Immature natural killer cell (primary cell): ENCODE measurements at regions not wholly inside any gene's neighbourhood (a gene's known extent, or its start where the extent isn't known, plus 50 kb on each side); places are given as distances from the start of the nearest gene placed in this dataset.
"Not testable (repeated sequence)": the region's sequence is repeated elsewhere in the genome, so short reads cannot be mapped to it uniquely, and the experiment has no call there.

Source experiments
- DNase-seq, 3 donors: peaks; one replicate each; pipeline ENCODE4 v3.0.0; 2022; ENCODE audit warnings: mixed read lengths in 1 of 3
- H3K27ac Mint-ChIP-seq, 6 donors: one replicate each; pipeline ENCODE4 v1.8.0; 2020; ENCODE audit warnings: mixed read lengths in 6 of 6, mild to moderate bottlenecking in 5 of 6, inconsistent platforms in 4 of 6, moderate library complexity in 3 of 6
- H3K27me3 Mint-ChIP-seq, 3 donors: one replicate each; pipeline ENCODE4 v1.8.0; 2020 to 2021; ENCODE audit warnings: low read depth in 3 of 3, mild to moderate bottlenecking in 3 of 3, mixed read lengths in 3 of 3, moderate library complexity in 3 of 3, inconsistent platforms in 1 of 3
- H3K36me3 Mint-ChIP-seq, 3 donors: one replicate each; pipeline ENCODE4 v1.8.0; 2020; ENCODE audit warnings: mixed read lengths in 3 of 3, inconsistent platforms in 2 of 3, mild to moderate bottlenecking in 2 of 3
- H3K4me1 Mint-ChIP-seq, 2 donors: one replicate each; pipeline ENCODE4 v1.8.0; 2020; ENCODE audit warnings: inconsistent platforms in 2 of 2, mild to moderate bottlenecking in 2 of 2, mixed read lengths in 2 of 2, moderate library complexity in 1 of 2
- H3K4me3 Mint-ChIP-seq, 5 donors: one replicate each; pipeline ENCODE4 v1.8.0; 2020; ENCODE audit warnings: mild to moderate bottlenecking in 5 of 5, mixed read lengths in 5 of 5, inconsistent platforms in 3 of 5, moderate library complexity in 3 of 5
- H3K9me3 Mint-ChIP-seq, 6 donors: one replicate each; pipeline ENCODE4 v1.8.0; 2020; ENCODE audit warnings: mild to moderate bottlenecking in 6 of 6, mixed read lengths in 6 of 6, inconsistent platforms in 4 of 6, moderate library complexity in 3 of 6

GRCh38 chrY:20998483-20998882, 242.6 kb downstream of the RPS4Y2 start:
- Mint-ChIP-seq H3K27me3 (peaks cover 0 to 4% (median 0%) of the 10 kb centered on the region in 3 donors), H3K4me1 (no peaks in the 10 kb centered on the region), H3K9me3 (no peaks in the 10 kb centered on the region), H3K36me3 (no peaks in the 10 kb centered on the region), H3K27ac (no peak overlapping the region), H3K4me3 (no peak overlapping the region)
- no peak for DNase-seq

DNA sequence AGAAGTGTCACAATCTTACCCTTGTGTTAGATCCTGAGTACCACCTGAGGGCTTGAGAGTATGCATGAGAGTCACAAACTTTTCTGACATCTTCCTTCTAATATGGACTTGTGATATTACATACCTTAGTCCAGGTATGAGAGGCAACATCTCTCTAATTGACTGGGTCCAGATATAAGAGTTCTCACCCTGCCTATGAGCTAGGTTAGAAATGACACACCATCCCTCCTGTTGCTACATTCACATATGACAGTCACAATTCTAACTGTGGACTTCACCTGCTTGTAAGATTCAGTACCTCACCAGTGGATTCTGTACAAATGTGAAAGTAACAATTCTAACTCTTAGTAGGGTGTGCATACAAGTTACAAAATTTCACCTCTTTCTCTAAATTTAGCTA, 245.2 kb downstream of the RPS4Y2 start:
- Mint-ChIP-seq H3K27ac (no peak overlapping the region), H3K9me3 (no peaks in the 10 kb centered on the region), H3K36me3 (no peaks in the 10 kb centered on the region), H3K4me1 (no peaks in the 10 kb centered on the region), H3K4me3 (no peak overlapping the region), H3K27me3 (peaks cover 0 to 4% (median 0%) of the 10 kb centered on the region in 3 donors)
- DNase-seq: no peak

GRCh38 chrY:21003059-21003458, 247.2 kb downstream of the RPS4Y2 start:
- Mint-ChIP-seq H3K27ac (no peak overlapping the region), H3K4me3 (no peak overlapping the region), H3K9me3 (no peaks in the 10 kb centered on the region), H3K4me1 (no peaks in the 10 kb centered on the region), H3K27me3 (peaks cover 0 to 2% (median 0%) of the 10 kb centered on the region in 3 donors), H3K36me3 (no peaks in the 10 kb centered on the region)
- no peak for DNase-seq

- DNase-seq: no peak
- Mint-ChIP-seq H3K36me3 (no peaks in the 10 kb centered on the region), H3K27me3 (peaks cover 0 to 2% (median 0%) of the 10 kb centered on the region in 3 donors), H3K9me3 (no peaks in the 10 kb centered on the region), H3K4me1 (no peaks in the 10 kb centered on the region), H3K4me3 (no peak overlapping the region), H3K27ac (no peak overlapping the region)
Measured at GRCh38 chrY:21005531-21005930, 249.6 kb downstream of the RPS4Y2 start.

- DNase-seq: no peak
- H3K27me3 Mint-ChIP-seq: no peaks in the 10 kb centered on the region
- no peaks in the 10 kb centered on the region for H3K9me3 Mint-ChIP-seq
- no peaks in the 10 kb centered on the region for H3K4me1 Mint-ChIP-seq
- no peaks in the 10 kb centered on the region for H3K36me3 Mint-ChIP-seq
- no peak overlapping the region for H3K4me3 Mint-ChIP-seq
- no peak overlapping the region for H3K27ac Mint-ChIP-seq
Measured at GRCh38 chrY:21021811-21022210, 265.9 kb downstream of the RPS4Y2 start.

DNA sequence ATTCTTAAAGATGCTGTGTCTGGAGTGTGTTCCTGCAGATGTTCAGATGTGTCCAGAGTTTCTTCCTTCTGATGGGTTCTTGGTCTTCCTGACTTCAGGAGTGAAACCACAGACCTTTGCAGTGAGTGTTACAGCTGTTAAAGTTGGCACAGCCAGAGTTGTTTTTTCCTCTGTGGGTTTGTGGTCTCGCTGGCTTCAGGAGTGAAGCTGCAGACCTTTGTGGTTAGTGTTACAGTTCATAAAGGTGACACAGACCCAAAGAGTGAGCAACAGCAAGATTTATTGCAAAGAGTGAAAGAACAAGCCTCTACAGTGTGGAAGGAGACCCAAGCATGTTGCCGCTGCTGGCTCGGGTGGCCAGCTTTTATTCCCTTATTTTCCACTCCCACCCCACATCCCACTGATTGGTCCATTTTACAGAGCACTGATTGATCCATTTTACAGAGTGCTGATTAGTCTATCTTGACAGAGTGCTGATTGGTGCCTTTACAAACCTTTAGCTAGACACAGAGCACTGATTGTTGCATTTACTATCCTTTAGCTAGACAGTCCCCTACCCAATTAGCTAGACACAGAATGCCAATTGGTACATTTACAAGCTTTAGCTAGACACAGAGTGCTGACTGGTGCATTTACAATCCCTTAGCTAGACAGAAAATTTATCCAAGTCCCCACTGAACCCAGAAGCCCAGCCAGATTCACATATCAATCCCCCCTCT, 266.6 kb downstream of the RPS4Y2 start:
- Mint-ChIP-seq H3K9me3 (no peaks in the 10 kb centered on the region), H3K27me3 (no peaks in the 10 kb centered on the region), H3K4me3 (peak overlapping the region in 1 of 5 donors; percentile 42), H3K36me3 (no peaks in the 10 kb centered on the region), H3K4me1 (no peaks in the 10 kb centered on the region), H3K27ac (no peak overlapping the region)
- DNase-seq: no peak

DNA sequence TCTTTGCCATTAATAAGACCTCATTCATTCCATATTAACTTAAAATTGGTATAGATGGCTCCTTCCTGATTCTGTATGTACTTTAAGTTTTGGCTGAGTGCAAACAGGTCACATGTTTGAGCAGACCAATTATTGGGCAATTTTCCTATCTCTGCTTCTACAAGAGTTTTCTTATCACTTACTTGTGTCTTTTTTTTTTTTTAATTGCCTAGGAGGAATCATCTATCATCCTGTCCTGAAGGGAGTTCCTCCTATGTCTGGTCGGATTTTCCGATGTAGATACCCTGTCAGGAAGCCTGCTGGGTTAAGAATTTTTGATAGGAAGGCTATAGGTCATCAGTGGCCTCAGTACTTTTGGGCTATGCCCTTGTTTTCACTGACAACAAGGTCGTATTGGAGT, 268.0 kb downstream of the RPS4Y2 start:
- Mint-ChIP-seq H3K27me3 (no peaks in the 10 kb centered on the region), H3K27ac (no peak overlapping the region), H3K36me3 (no peaks in the 10 kb centered on the region), H3K4me3 (no peak overlapping the region), H3K9me3 (no peaks in the 10 kb centered on the region), H3K4me1 (no peaks in the 10 kb centered on the region)
- no peak for DNase-seq

- no peaks in the 10 kb centered on the region for H3K36me3 Mint-ChIP-seq
- H3K27ac Mint-ChIP-seq: no peak overlapping the region
- H3K4me3 Mint-ChIP-seq: no peak overlapping the region
- H3K27me3 Mint-ChIP-seq: no peaks in the 10 kb centered on the region
- H3K9me3 Mint-ChIP-seq: peaks cover 0 to 2% (median 0%) of the 10 kb centered on the region in 6 donors
- no peak for DNase-seq
- H3K4me1 Mint-ChIP-seq: no peaks in the 10 kb centered on the region
Measured at GRCh38 chrY:21028506-21028905, 272.6 kb downstream of the RPS4Y2 start.

- H3K9me3 Mint-ChIP-seq: peaks cover 0 to 2% (median 0%) of the 10 kb centered on the region in 6 donors
- DNase-seq: no peak
- no peak overlapping the region for H3K27ac Mint-ChIP-seq
- no peaks in the 10 kb centered on the region for H3K4me1 Mint-ChIP-seq
- H3K27me3 Mint-ChIP-seq: peaks cover 0 to 3% (median 0%) of the 10 kb centered on the region in 3 donors
- H3K4me3 Mint-ChIP-seq: no peak overlapping the region
- no peaks in the 10 kb centered on the region for H3K36me3 Mint-ChIP-seq
Measured at GRCh38 chrY:21033363-21033762, 277.5 kb downstream of the RPS4Y2 start.

DNA sequence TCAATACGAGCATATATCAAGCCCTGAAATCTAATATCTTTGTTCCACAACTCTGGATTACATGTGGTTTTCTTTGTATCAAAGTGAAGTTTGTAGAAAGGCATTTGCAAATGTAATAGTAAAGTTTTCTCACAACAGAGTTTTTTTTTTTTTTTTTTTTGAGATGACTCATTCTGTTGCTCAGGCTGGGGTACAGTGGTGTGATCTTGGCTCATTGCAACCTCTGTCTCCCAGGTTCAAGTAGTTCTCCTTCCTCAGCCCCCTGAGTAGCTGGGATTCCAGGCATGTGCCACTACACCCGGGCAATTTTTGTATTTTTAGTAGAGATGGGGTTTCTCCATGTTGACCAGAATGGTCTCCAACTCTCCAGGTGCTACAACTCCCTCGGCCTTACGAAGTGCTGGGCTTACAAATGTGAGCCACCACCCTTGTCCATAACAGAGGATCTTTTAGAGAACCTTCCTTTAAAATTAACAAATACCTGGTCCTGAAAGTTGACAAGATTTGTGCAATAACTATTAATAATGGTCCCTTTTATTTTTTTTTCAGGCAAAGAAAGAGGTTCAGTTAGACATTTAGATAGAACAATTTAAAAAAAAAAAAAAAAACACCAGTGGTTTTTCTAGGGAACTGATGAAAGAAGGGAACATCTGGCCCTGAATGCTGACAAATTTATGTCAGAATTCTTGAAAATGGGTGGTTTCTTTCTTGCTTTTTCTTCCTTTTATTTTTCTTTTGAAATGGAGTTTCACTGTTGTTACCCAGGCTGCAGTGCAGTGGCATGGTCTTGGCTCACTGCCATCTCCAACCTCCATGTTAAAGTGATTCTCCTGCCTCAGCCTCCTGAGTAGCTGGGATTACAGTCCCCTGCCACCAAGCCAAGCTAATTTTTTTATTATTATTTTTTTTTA, 278.5 kb downstream of the RPS4Y2 start:
- Mint-ChIP-seq H3K36me3 (no peaks in the 10 kb centered on the region), H3K4me3 (no peak overlapping the region), H3K9me3 (peaks cover 0 to 2% (median 0%) of the 10 kb centered on the region in 6 donors), H3K4me1 (no peaks in the 10 kb centered on the region), H3K27ac (no peak overlapping the region), H3K27me3 (peaks cover 0 to 3% (median 0%) of the 10 kb centered on the region in 3 donors)
- no peak for DNase-seq

DNA sequence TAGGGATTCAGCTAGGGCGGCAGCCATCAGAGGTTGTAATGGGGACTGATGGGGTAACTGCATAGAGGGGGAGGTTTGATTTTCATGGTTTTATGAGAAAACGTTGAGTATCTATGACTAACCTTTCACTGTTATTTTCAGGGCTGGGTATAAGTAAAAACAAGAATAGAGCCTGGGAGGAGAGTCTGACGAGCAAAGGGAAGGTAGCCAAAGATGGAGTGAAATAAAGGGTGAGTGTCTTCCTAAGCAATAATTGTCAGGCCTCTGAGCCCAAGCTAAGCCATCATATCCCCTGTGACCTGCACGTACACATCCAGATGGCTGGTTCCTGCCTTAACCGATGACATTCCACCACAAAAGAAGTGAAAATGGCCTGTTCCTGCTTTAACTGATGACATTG, 281.5 kb downstream of the RPS4Y2 start:
- H3K4me1 Mint-ChIP-seq, H3K27me3 Mint-ChIP-seq, DNase-seq, H3K27ac Mint-ChIP-seq, H3K4me3 Mint-ChIP-seq, H3K36me3 Mint-ChIP-seq, H3K9me3 Mint-ChIP-seq: not testable (repeated sequence)

GRCh38 chrY:21039811-21040210, 283.9 kb downstream of the RPS4Y2 start:
- Mint-ChIP-seq H3K4me1 (no peaks in the 10 kb centered on the region), H3K36me3 (no peaks in the 10 kb centered on the region), H3K4me3 (no peak overlapping the region), H3K9me3 (peaks cover 0 to 1% (median 0%) of the 10 kb centered on the region in 6 donors), H3K27ac (no peak overlapping the region), H3K27me3 (peaks cover 0 to 3% (median 0%) of the 10 kb centered on the region in 3 donors)
- no peak for DNase-seq

DNA sequence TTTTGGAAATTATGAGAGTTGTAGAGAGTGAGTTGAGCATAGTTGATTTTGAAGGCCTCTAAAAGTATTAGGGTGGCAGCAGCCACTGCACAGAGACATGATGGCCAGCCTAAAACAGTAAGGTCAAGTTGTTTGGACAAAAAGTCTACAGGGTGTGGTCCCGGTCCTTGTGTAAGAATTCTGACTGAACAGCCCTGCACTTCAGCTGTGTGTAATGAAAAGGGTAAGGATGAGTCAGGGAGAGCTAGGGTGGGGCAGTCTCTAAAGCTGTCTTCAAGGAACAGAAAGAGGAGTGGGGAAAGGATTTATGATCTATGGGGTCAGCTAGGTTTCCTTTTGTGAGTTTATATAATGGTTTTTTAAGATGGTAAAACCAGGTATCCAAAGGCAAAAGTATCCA, 284.8 kb downstream of the RPS4Y2 start:
- H3K36me3 Mint-ChIP-seq, H3K4me1 Mint-ChIP-seq, H3K27ac Mint-ChIP-seq, DNase-seq, H3K27me3 Mint-ChIP-seq, H3K4me3 Mint-ChIP-seq, H3K9me3 Mint-ChIP-seq: not testable (repeated sequence)

- Mint-ChIP-seq H3K9me3 (no peaks in the 10 kb centered on the region), H3K4me1 (no peaks in the 10 kb centered on the region), H3K27me3 (no peaks in the 10 kb centered on the region), H3K4me3 (no peak overlapping the region), H3K36me3 (peaks cover 0 to 3% (median 0%) of the 10 kb centered on the region in 3 donors), H3K27ac (no peak overlapping the region)
- no peak for DNase-seq
Measured at GRCh38 chrY:21073079-21073478, 317.2 kb downstream of the RPS4Y2 start.
